Activated T-helper 2 cell treated with anti-CD3 and anti-CD28 coated beads, Interferon-gamma antibody, Interleukin-2, Interleukin-4, amounts not matched to agents 10 μg/mL and 5 μg/mL and 100 μg/mL, durations not matched to agents 14 hours and 24 hours and 36 hours (primary cell): ENCODE measurements at regions not wholly inside any gene's neighbourhood (a gene's known extent, or its start where the extent isn't known, plus 50 kb on each side); places are given as distances from the start of the nearest gene placed in this dataset.

ENCODE experiments used
- DNase-seq: peaks from one replicate; pipeline ENCODE4 v3.0.0; 2021; ENCODE audit warnings: low spot score
- H3K27ac Mint-ChIP-seq: one replicate; pipeline ENCODE4 v1.8.0; 2021; ENCODE audit warnings: mixed read lengths
- H3K27me3 Mint-ChIP-seq: one replicate; pipeline ENCODE4 v1.8.0; 2021; ENCODE audit warnings: low read depth, mixed read lengths
- H3K36me3 Mint-ChIP-seq: one replicate; pipeline ENCODE4 v1.8.0; 2021; ENCODE audit warnings: low read depth, mixed read lengths
- H3K4me1 Mint-ChIP-seq: one replicate; pipeline ENCODE4 v1.8.0; 2021; ENCODE audit warnings: low read depth, mixed read lengths
- H3K4me3 Mint-ChIP-seq: one replicate; pipeline ENCODE4 v1.8.0; 2021; ENCODE audit warnings: low read depth, mild to moderate bottlenecking, moderate library complexity, mixed read lengths
- H3K9me3 Mint-ChIP-seq: one replicate; pipeline ENCODE4 v1.8.0; 2021; ENCODE audit warnings: mixed read lengths
- intact Hi-C: fragments of 100-400 bp; cut with micrococcal nuclease; formaldehyde crosslinking; loops from one replicate; pipeline ENCODE4 v1.15.1; 2023

DNA sequence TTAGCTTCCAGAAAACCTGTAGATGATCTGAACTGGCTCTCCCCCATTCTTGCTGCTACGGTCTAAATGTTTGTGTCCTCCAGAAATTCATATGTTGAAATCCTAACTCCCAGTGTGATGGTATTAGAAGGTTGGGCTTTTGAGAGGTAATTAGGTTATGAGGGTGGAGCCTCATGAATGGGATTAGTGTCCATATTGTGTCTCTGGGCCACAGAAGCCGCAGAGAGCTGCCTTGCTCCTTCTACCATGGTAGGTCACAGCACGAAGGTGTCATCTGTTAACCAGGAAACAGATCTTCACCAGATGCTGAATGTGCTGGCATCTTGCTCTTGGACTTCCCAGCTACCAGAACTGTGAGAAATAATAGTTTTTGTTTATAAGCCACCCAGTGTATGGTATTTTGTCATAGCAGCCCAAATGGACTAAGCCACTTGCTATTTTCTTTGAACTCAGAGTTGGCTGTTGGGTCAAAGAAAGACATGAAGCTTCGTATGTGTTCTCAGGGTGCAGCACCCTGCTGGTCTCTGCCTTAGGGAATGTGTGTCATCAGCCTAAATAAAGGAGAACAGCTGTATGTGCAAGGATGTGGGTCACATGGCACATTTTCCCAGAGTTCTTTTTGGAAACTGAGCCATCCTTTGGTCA, 317.5 kb upstream of the SLCO3A1 start:
- H3K4me1 Mint-ChIP-seq = no peaks in the 10 kb centered on the region
- H3K9me3 Mint-ChIP-seq = no peaks in the 10 kb centered on the region
- intact Hi-C loops = no loop called here
- H3K36me3 Mint-ChIP-seq = no peaks in the 10 kb centered on the region
- H3K27me3 Mint-ChIP-seq = peaks cover 9% of the 10 kb centered on the region
- no peak overlapping the region for H3K27ac Mint-ChIP-seq
- DNase-seq = no peak
- H3K4me3 Mint-ChIP-seq = no peak overlapping the region

DNA sequence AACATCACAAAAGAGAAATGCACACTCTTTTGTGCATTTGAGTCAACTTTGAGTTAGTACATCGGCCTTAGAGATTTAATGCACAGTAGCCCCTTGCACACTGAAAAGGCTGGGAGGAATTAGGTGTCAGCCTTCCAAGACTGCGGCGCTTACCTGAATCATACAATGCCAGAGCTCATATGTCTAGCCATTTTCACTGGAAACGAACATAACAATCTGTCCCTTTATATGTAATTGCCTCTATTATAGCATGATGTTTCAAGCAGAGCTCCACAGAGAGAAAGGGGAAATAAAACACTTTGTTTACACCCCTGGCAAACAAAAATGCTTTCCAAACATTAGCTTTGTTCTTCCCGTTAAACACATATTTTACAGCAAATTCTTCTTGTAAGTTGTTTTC, 315.7 kb upstream of the SLCO3A1 start:
- Mint-ChIP-seq H3K4me3 (no peak overlapping the region), H3K27me3 (peaks cover 9% of the 10 kb centered on the region), H3K36me3 (no peaks in the 10 kb centered on the region), H3K4me1 (no peaks in the 10 kb centered on the region), H3K9me3 (no peaks in the 10 kb centered on the region), H3K27ac (no peak overlapping the region)
- intact Hi-C loops = loop anchor here (1.0 kb wide), 1 partner anchor 16 kb away; no protein-coding TSS in a partner anchor
- no peak for DNase-seq

DNA sequence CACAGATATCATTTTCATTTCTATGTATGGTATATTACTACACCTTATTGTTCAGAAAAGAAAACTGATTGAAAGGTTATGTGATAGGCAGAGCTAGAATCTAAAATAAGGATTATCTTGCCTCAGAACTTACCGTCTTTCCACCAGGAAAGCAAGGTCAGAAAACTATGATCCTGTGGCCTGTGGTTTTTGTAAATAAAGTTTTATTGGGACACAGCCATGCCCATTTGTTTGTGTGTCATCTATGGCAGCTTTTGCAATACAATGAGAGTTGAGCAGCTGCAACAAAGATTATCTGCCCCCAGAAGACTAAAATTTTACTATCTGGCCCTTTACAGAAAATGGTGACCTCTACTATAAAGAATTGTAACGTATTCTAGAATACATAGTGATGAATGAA, 314.7 kb upstream of the SLCO3A1 start:
- H3K9me3 Mint-ChIP-seq = no peaks in the 10 kb centered on the region
- DNase-seq = no peak
- no peaks in the 10 kb centered on the region for H3K4me1 Mint-ChIP-seq
- H3K4me3 Mint-ChIP-seq = no peak overlapping the region
- no peaks in the 10 kb centered on the region for H3K36me3 Mint-ChIP-seq
- intact Hi-C loops = loop anchor here (1.0 kb wide), 1 partner anchor 16 kb away; no protein-coding TSS in a partner anchor
- H3K27me3 Mint-ChIP-seq = peaks cover 9% of the 10 kb centered on the region
- no peak overlapping the region for H3K27ac Mint-ChIP-seq

DNA sequence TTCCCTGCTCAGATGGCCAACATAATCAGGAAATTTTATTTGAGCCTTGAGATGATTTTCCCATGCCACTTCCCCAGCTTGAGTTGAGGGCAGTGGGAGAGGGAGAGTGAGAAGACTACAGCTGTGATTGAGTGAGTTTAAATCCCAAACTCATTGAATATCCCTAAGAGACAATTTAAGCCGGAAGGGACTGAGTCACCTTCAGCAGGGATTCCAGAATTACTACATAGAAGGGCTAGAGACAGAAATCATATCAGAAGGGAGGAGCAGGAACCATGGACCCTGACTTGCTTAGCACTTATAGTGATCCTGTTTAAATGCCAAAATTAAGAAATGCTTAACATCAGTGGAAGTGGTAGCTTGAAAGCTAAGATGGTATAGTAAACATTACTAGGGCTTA, 312.2 kb upstream of the SLCO3A1 start:
- H3K27ac Mint-ChIP-seq = no peak overlapping the region
- intact Hi-C loops = no loop called here
- H3K4me1 Mint-ChIP-seq = no peaks in the 10 kb centered on the region
- H3K36me3 Mint-ChIP-seq = no peaks in the 10 kb centered on the region
- no peak overlapping the region for H3K4me3 Mint-ChIP-seq
- no peaks in the 10 kb centered on the region for H3K9me3 Mint-ChIP-seq
- no peak for DNase-seq
- peaks cover 6% of the 10 kb centered on the region for H3K27me3 Mint-ChIP-seq

DNA sequence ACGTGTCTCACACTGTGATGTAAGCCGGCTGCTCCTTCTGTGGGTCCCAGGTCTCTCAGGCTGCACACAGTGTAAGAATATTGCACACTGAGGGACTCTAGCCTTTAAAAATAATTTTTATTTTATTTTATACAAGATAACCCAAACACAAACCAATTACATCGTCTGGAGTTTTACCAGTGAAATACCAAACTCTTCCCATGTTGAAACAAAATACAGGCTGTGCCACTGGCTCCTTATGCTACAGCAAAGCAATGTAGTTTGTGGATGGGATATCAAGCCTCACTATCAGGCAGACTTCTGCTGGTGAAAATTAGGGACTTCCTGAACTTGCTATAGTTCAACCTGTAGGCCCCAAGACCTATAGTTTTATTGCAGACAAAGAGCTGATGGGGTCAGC, 311.3 kb upstream of the SLCO3A1 start:
- intact Hi-C loops = no loop called here
- Mint-ChIP-seq H3K27ac (no peak overlapping the region), H3K4me1 (no peaks in the 10 kb centered on the region), H3K4me3 (no peak overlapping the region), H3K9me3 (no peaks in the 10 kb centered on the region), H3K27me3 (peaks cover 6% of the 10 kb centered on the region), H3K36me3 (no peaks in the 10 kb centered on the region)
- DNase-seq = no peak

DNA sequence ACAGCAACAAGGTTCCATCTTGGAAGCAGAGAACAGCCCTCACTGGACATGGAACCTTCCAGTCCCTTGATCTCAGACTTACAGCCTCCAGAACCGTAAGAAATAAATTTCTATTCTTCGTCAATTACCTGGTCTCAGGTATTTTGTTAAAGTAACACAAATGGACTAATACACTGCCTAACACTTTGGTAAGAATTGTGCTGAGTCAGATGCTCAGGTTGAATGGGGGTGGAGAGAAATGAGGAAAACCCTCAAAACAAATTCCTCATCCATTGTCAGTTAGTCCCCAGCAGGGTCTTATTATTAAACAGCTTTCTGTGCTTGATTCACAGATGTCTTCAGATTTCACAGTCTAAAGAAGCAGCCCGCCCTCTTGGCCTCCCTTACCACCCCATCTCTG, 306.2 kb upstream of the SLCO3A1 start:
- intact Hi-C loops = no loop called here
- Mint-ChIP-seq H3K4me3 (no peak overlapping the region), H3K27me3 (no peaks in the 10 kb centered on the region)

DNA sequence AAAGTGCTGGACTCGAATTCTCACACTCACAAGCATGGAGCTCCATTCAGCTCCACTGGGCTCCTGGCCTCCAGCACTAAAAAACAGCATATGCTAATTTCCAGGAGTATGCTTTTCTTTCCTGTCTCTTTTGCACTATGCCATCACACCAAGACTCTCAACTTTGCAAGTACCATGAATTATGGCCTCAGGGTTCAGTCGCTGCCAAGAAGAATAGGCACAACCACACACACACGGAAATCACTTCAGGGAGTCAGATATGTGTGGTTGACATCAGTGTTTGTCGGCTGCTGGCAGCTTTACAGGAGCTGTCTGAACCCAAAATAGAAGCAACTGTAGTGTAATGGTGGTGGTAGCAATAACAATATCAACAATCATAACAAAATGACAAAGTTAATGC, 305.0 kb upstream of the SLCO3A1 start:
- Mint-ChIP-seq H3K9me3 (no peaks in the 10 kb centered on the region), H3K27me3 (no peaks in the 10 kb centered on the region), H3K36me3 (no peaks in the 10 kb centered on the region), H3K4me3 (no peak overlapping the region), H3K27ac (no peak overlapping the region), H3K4me1 (no peaks in the 10 kb centered on the region)
- no peak for DNase-seq
- intact Hi-C loops = no loop called here

More for the DNA sequence above, 306.2 kb upstream of the SLCO3A1 start:
- Mint-ChIP-seq H3K27ac (no peak overlapping the region), H3K36me3 (no peaks in the 10 kb centered on the region), H3K9me3 (no peaks in the 10 kb centered on the region), H3K4me1 (no peaks in the 10 kb centered on the region)
- DNase-seq = no peak

DNA sequence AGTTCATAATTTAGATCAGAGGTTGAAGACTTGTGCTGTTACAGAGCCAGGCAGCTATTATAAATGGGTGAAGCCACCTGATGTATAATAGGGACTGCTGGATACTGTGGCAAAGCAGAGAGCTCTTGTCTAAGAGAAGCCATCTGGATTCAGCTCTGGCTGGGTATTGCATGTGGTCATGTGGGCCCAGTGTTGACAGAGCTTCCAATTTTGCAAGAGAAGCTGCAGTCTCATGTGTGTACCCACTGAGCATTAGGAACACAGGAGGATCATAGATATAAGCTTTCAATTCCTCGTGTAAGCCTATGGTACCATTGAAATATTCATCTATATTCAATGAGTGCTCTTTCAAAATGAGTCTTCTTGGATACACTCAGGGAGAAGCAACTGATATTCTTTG, 303.9 kb upstream of the SLCO3A1 start:
- H3K36me3 Mint-ChIP-seq = no peaks in the 10 kb centered on the region
- no peaks in the 10 kb centered on the region for H3K27me3 Mint-ChIP-seq
- DNase-seq = no peak
- no peaks in the 10 kb centered on the region for H3K4me1 Mint-ChIP-seq
- no peak overlapping the region for H3K27ac Mint-ChIP-seq
- intact Hi-C loops = no loop called here
- no peak overlapping the region for H3K4me3 Mint-ChIP-seq
- H3K9me3 Mint-ChIP-seq = no peaks in the 10 kb centered on the region

DNA sequence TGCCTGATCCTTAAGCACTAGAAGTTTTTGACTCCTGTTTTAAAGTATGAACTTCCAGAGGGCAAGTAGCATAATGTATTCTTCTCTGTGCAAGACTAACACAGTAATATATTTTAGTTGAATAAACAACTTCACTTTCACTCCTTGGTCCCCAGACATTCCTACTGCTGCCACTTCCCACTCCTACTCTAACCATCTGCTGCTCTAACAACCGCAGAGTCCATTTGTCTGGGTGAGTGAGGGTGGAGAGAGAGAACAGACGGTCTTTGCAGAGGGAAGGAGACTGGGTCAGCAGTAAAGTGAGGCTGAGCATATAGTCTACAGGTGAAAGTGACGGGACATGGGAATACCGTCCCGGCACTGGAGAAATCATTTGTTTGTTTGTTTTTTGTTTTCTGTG, 301.0 kb upstream of the SLCO3A1 start:
- intact Hi-C loops = no loop called here
- Mint-ChIP-seq H3K4me1 (no peaks in the 10 kb centered on the region), H3K4me3 (no peak overlapping the region), H3K36me3 (no peaks in the 10 kb centered on the region), H3K27me3 (no peaks in the 10 kb centered on the region), H3K27ac (no peak overlapping the region), H3K9me3 (no peaks in the 10 kb centered on the region)
- DNase-seq = no peak

DNA sequence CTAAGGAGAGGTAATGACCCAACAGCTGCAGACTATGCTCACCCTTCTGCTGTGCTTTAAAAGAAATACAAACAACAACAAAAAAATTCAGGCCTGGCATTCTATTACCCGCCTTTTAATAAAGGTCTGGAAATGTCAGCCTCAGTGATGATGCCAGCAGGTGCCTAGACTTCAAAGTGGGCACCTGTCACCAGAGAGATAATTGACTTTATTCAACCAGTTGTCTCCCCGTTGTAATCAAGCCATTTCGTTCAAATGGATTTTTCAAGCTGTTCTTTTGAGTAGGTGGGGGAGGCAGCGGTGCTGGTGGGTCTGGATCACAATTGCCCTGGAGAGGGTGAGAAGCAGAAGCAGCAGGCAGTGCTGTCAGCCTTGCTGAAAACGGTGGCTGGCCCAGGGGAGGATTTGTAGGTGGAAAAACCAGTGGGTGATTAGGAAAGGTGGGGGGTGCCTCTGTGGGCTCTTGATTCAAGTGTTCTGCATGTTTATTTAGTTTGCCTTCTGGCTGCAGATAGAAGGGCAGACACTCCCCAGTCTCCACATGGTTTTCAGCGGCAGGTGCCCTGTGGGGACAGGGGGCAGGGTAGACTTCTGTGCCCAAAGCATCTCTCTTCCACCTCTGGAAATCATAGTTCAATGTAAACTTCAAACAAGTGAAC, 300.2 kb upstream of the SLCO3A1 start:
- Mint-ChIP-seq H3K27me3 (no peaks in the 10 kb centered on the region), H3K9me3 (no peaks in the 10 kb centered on the region), H3K27ac (no peak overlapping the region), H3K36me3 (no peaks in the 10 kb centered on the region), H3K4me3 (no peak overlapping the region), H3K4me1 (no peaks in the 10 kb centered on the region)
- intact Hi-C loops = no loop called here
- no peak for DNase-seq

DNA sequence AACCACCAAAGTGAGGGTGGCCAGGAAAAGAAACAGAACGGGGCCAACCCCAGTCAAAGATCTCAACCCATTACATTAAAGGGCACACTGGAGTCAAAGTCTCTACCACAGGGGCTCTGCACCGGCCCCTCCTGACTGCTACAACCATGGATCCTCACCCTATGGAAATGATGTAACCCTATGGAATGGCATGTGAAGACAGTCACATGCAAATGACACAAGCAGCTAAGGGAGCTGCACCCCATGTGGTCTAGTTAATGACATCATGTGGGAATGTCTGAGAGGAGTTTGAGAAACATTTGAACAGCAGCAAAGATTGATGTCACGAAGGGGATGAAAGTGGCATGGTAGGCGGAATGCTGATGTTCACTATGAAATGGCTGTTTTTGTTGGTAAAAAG, 298.2 kb upstream of the SLCO3A1 start:
- intact Hi-C loops = no loop called here
- H3K4me1 Mint-ChIP-seq = no peaks in the 10 kb centered on the region
- H3K27me3 Mint-ChIP-seq = no peaks in the 10 kb centered on the region

DNA sequence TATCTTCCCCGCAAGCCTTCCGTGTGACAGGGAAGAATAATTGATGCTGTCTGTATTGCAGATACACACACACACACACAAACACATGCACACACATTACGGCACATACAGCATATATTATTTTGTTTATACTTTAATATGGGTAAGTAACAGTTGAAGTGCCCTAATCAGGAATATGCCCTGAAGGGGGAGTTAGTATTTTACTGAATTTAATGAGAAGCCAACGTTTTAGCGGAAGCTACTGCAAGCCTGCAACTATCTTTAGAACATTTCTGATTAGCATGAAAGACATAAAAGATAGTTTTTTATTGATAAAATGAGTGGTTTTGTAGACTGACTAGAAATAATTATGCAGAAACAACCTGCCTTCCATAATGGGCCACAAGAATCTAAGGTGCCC, 296.6 kb upstream of the SLCO3A1 start:
- no peak for DNase-seq
- intact Hi-C loops = no loop called here
- H3K9me3 Mint-ChIP-seq = no peaks in the 10 kb centered on the region
- H3K27ac Mint-ChIP-seq = no peak overlapping the region
- no peaks in the 10 kb centered on the region for H3K27me3 Mint-ChIP-seq
- no peaks in the 10 kb centered on the region for H3K4me1 Mint-ChIP-seq
- H3K4me3 Mint-ChIP-seq = no peak overlapping the region
- H3K36me3 Mint-ChIP-seq = no peaks in the 10 kb centered on the region

More for the DNA sequence above, 298.2 kb upstream of the SLCO3A1 start:
- Mint-ChIP-seq H3K27ac (no peak overlapping the region), H3K4me3 (no peak overlapping the region), H3K36me3 (no peaks in the 10 kb centered on the region), H3K9me3 (no peaks in the 10 kb centered on the region)
- DNase-seq = no peak

DNA sequence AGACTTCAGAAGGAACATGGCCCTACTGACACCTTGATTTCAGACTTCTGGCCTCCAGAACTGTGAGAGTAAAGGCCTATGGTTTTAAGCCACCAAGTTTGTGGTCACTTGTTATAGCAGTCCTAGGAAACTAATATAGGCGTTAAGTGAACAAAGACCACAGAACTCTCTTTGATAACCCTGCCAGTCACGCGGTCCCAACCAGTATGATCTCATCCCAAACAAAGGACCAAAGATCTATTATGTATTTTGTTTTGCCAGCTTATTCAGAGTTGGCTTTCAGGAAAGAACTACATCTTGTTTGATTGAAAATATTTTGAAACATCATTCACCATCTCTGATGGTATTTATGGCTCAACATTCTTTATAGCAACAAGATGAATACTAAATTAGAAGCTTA, 294.4 kb upstream of the SLCO3A1 start:
- no peaks in the 10 kb centered on the region for H3K9me3 Mint-ChIP-seq
- peaks cover 4% of the 10 kb centered on the region for H3K27me3 Mint-ChIP-seq
- no peak overlapping the region for H3K4me3 Mint-ChIP-seq
- no peak for DNase-seq
- H3K27ac Mint-ChIP-seq = no peak overlapping the region
- intact Hi-C loops = no loop called here
- H3K4me1 Mint-ChIP-seq = no peaks in the 10 kb centered on the region
- H3K36me3 Mint-ChIP-seq = no peaks in the 10 kb centered on the region
